HepG2 (cell line): ENCODE measurements at regions not wholly inside any gene's neighbourhood (a gene's known extent, or its start where the extent isn't known, plus 50 kb on each side); places are given as distances from the start of the nearest gene placed in this dataset.

Source experiments
- ATAD3A ChIP-seq: sonication (generic); formaldehyde crosslinking; IDR thresholded peaks from 2 replicates; pipeline ENCODE4 v1.4.0; 2020; ENCODE audit warnings: missing genetic modification reagents
- CBFB ChIP-seq: sonication (generic); formaldehyde crosslinking; IDR thresholded peaks from 2 replicates; pipeline ENCODE4 v1.4.0; 2020; ENCODE audit warnings: missing genetic modification reagents
- CENPX ChIP-seq: sonication (generic); formaldehyde crosslinking; IDR thresholded peaks from 2 replicates; pipeline ENCODE4 v1.9.0; 2021; ENCODE audit warnings: mild to moderate bottlenecking, missing genetic modification reagents, moderate library complexity
- GATAD2A ChIP-seq: IDR thresholded peaks from 2 replicates; pipeline ENCODE4 v1.6.1; 2016
- JUND ChIP-seq: sonication (generic); formaldehyde crosslinking; IDR thresholded peaks from 2 replicates; pipeline ENCODE4 v1.8.0; 2022; ENCODE audit warnings: mild to moderate bottlenecking, missing genetic modification reagents
- MIER2 ChIP-seq: IDR thresholded peaks from 2 replicates; pipeline ENCODE4 v1.6.1; 2016; ENCODE audit warnings: missing biosample characterization, missing genetic modification reagents
- NFE2L1 ChIP-seq: sonication (generic); formaldehyde crosslinking; IDR thresholded peaks from 2 replicates; pipeline ENCODE4 v1.4.0; 2020; ENCODE audit warnings: missing genetic modification reagents, mild to moderate bottlenecking, borderline replicate concordance
- NR2F6 ChIP-seq, 2 experiments: IDR thresholded peaks; 2 replicates each; pipeline ENCODE4 v1.6.1; 2016; ENCODE audit warnings: antibody characterized with exemption in 1 of 2, mild to moderate bottlenecking in 1 of 2
- NRL ChIP-seq: sonication (generic); formaldehyde crosslinking; IDR thresholded peaks from 2 replicates; pipeline ENCODE4 v1.5.0; 2020; ENCODE audit warnings: missing genetic modification reagents, mild to moderate bottlenecking, moderate library complexity, borderline replicate concordance
- PAF1 ChIP-seq: IDR thresholded peaks from 2 replicates; pipeline ENCODE4 v1.6.1; 2016; ENCODE audit warnings: missing genetic modification reagents, missing compliant biosample characterization
- SMAD1 ChIP-seq: sonication (generic); formaldehyde crosslinking; IDR thresholded peaks from 2 replicates; pipeline ENCODE4 v1.4.0; 2020; ENCODE audit warnings: missing genetic modification reagents, low read depth, mild to moderate bottlenecking, borderline replicate concordance
- SMARCC2 ChIP-seq: fragments of 450-650 bp; IDR thresholded peaks from 2 replicates; pipeline ENCODE4 v1.6.1; 2017; ENCODE audit warnings: antibody characterized with exemption, mild to moderate bottlenecking
- SOX5 ChIP-seq: IDR thresholded peaks from 2 replicates; pipeline ENCODE4 v1.6.1; 2016; ENCODE audit warnings: borderline replicate concordance
- SOX6 ChIP-seq, 2 experiments: fragments of 450-650 bp in 1 of 2; sonication (generic) in 1 of 2; formaldehyde crosslinking in 1 of 2; IDR thresholded peaks; 2 replicates each; pipeline versions ENCODE4 v1.4.0 to v1.6.1; 2017 to 2020; ENCODE audit warnings: antibody characterized with exemption in 1 of 2, mild to moderate bottlenecking in 1 of 2, missing genetic modification reagents in 1 of 2
- STAT5B ChIP-seq: sonication (generic); formaldehyde crosslinking; IDR thresholded peaks from 2 replicates; pipeline ENCODE4 v1.4.0; 2020; ENCODE audit warnings: missing genetic modification reagents
- TBX2 ChIP-seq: sonication (generic); formaldehyde crosslinking; IDR thresholded peaks from 2 replicates; pipeline ENCODE4 v1.5.0; 2020; ENCODE audit warnings: missing genetic modification reagents, mild to moderate bottlenecking, borderline replicate concordance
- TEAD3 ChIP-seq: optimal IDR thresholded peaks from 2 replicates; pipeline ENCODE3; 2016; ENCODE audit warnings: borderline replicate concordance
- ZBTB38 ChIP-seq: sonication (generic); formaldehyde crosslinking; IDR thresholded peaks from 2 replicates; pipeline ENCODE4 v1.5.1; 2020; ENCODE audit warnings: mild to moderate bottlenecking, missing genetic modification reagents
- ZBTB7A ChIP-seq: sonication (generic); formaldehyde crosslinking; IDR thresholded peaks from 2 replicates; pipeline ENCODE4 v1.8.0; 2022; ENCODE audit warnings: mild to moderate bottlenecking, missing genetic modification reagents
- ZNF329 ChIP-seq: sonication (generic); formaldehyde crosslinking; IDR thresholded peaks from 2 replicates; pipeline ENCODE4 v1.9.0; 2021; ENCODE audit warnings: low read depth, mild to moderate bottlenecking, missing genetic modification reagents
- ZNF788 ChIP-seq: sonication (generic); formaldehyde crosslinking; IDR thresholded peaks from 2 replicates; pipeline ENCODE4 v1.5.0; 2020; ENCODE audit warnings: mild to moderate bottlenecking, missing genetic modification reagents, borderline replicate concordance
- ZNF850 ChIP-seq: sonication (generic); formaldehyde crosslinking; conservative IDR thresholded peaks from 2 replicates; pipeline ENCODE4 v1.9.0; 2021; ENCODE audit warnings: mild to moderate bottlenecking, missing genetic modification reagents
- TF ChIP-seq, protein P1 (sequence below): sonication (generic); formaldehyde crosslinking; IDR thresholded peaks from 2 replicates; pipeline ENCODE4 v1.4.0; 2020; ENCODE audit warnings: missing genetic modification reagents
- TF ChIP-seq, protein P2 (sequence below): sonication (generic); formaldehyde crosslinking; IDR thresholded peaks from 2 replicates; pipeline ENCODE4 v1.8.0; 2022; ENCODE audit warnings: missing genetic modification reagents, mild to moderate bottlenecking, moderate library complexity, borderline replicate concordance
- TF ChIP-seq, protein P3 (sequence below): sonication (generic); IDR thresholded peaks from 2 replicates; pipeline ENCODE4 v1.6.1; 2016; ENCODE audit warnings: low read depth, borderline replicate concordance
- TF ChIP-seq, protein P4 (sequence below): IDR thresholded peaks from 2 replicates; pipeline ENCODE4 v1.6.1; 2012; ENCODE audit warnings: inconsistent platforms

DNA sequence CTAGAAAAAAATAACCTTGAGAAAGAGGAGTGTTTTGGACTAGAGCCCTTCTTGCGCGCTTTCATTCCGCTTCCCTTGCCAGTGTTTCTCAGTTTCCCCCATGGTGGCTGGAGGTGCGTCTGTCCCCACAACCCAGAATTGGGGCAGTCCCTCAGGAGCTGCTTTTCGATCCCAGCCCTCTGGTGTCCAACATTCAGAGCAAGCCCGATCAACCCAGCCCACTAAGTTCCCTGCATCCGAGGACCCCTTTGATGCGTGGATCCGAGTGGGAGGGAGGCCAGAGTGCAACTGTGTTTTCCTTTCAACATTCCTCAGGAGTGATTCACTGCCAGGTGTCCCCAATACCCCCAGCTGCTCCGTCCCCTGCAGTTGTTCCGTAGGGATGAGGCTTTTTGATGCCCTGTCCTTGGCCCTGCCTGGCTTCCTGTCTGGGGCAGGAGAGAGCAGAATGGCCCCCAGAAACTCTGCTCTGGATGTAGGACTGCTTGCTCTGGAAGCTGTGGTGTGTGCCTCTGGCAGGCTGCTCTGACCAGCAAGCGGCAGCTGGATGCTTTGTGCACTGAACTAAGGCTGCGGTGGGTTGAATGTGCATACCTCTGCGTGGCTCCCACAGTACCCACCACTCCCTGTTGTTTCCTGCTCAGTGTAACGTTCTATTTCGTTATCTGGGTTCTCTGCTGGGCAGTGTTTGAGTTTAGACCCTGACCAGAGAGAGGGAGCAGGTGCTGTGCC, 117.5 kb downstream of the BOD1 start (continued):
- TF ChIP-seq, protein P1, sequence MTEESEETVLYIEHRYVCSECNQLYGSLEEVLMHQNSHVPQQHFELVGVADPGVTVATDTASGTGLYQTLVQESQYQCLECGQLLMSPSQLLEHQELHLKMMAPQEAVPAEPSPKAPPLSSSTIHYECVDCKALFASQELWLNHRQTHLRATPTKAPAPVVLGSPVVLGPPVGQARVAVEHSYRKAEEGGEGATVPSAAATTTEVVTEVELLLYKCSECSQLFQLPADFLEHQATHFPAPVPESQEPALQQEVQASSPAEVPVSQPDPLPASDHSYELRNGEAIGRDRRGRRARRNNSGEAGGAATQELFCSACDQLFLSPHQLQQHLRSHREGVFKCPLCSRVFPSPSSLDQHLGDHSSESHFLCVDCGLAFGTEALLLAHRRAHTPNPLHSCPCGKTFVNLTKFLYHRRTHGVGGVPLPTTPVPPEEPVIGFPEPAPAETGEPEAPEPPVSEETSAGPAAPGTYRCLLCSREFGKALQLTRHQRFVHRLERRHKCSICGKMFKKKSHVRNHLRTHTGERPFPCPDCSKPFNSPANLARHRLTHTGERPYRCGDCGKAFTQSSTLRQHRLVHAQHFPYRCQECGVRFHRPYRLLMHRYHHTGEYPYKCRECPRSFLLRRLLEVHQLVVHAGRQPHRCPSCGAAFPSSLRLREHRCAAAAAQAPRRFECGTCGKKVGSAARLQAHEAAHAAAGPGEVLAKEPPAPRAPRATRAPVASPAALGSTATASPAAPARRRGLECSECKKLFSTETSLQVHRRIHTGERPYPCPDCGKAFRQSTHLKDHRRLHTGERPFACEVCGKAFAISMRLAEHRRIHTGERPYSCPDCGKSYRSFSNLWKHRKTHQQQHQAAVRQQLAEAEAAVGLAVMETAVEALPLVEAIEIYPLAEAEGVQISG (CRISPR knock-in tag) = 0 out of 2 replicates have a peak, but pooled peaks have one; percentile 14
- TF ChIP-seq CBFB (CRISPR knock-in tag) = no peak
- TF ChIP-seq, protein P2, sequence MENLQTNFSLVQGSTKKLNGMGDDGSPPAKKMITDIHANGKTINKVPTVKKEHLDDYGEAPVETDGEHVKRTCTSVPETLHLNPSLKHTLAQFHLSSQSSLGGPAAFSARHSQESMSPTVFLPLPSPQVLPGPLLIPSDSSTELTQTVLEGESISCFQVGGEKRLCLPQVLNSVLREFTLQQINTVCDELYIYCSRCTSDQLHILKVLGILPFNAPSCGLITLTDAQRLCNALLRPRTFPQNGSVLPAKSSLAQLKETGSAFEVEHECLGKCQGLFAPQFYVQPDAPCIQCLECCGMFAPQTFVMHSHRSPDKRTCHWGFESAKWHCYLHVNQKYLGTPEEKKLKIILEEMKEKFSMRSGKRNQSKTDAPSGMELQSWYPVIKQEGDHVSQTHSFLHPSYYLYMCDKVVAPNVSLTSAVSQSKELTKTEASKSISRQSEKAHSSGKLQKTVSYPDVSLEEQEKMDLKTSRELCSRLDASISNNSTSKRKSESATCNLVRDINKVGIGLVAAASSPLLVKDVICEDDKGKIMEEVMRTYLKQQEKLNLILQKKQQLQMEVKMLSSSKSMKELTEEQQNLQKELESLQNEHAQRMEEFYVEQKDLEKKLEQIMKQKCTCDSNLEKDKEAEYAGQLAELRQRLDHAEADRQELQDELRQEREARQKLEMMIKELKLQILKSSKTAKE = peak; percentile 38; the same call in 1 of the 2 replicates
- no peak for TF ChIP-seq PAF1 (CRISPR knock-in tag)
- TF ChIP-seq NRL (CRISPR knock-in tag) = 0 out of 2 replicates have a peak, but pooled peaks have one; percentile 40
- 0 out of 2 replicates have a peak, but pooled peaks have one; percentile 12 for TF ChIP-seq ZBTB7A (CRISPR knock-in tag)
- no peak for TF ChIP-seq CENPX
- 0 out of 2 replicates have a peak, but pooled peaks have one; percentile 32 for TF ChIP-seq ZNF788 (CRISPR knock-in tag)
- TF ChIP-seq, protein P3, sequence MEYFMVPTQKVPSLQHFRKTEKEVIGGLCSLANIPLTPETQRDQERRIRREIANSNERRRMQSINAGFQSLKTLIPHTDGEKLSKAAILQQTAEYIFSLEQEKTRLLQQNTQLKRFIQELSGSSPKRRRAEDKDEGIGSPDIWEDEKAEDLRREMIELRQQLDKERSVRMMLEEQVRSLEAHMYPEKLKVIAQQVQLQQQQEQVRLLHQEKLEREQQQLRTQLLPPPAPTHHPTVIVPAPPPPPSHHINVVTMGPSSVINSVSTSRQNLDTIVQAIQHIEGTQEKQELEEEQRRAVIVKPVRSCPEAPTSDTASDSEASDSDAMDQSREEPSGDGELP = peak; percentile 13; the same call in 1 of the 2 replicates
- TF ChIP-seq TEAD3 (CRISPR knock-in tag) = peak; percentile 59
- TF ChIP-seq STAT5B = no peak
- no peak for TF ChIP-seq SOX6 (IDR thresholded peaks at IDR 0.05)
- no peak for TF ChIP-seq SOX6 (CRISPR knock-in tag; IDR thresholded peaks at IDR 0.05)
- TF ChIP-seq ZNF329 (CRISPR knock-in tag) = no peak
- TF ChIP-seq SMARCC2 = no peak
- TF ChIP-seq ATAD3A (CRISPR knock-in tag) = no peak
- no peak for TF ChIP-seq ZNF850
- 0 out of 2 replicates have a peak, but pooled peaks have one; percentile 31 for TF ChIP-seq ZBTB38 (CRISPR knock-in tag)
- 0 out of 2 replicates have a peak, but pooled peaks have one; percentile 21 for TF ChIP-seq TBX2 (CRISPR knock-in tag)
- peak; percentile 24; the same call in 1 of the 2 replicates for TF ChIP-seq GATAD2A (CRISPR knock-in tag)
- TF ChIP-seq MIER2 (CRISPR knock-in tag) = no peak
- peak; percentile 93 for TF ChIP-seq JUND
- no peak for TF ChIP-seq NR2F6 (IDR thresholded peaks at IDR 0.05)
- TF ChIP-seq NR2F6 (CRISPR knock-in tag; IDR thresholded peaks at IDR 0.05) = peak; percentile 25; the same call in 1 of the 2 replicates
- TF ChIP-seq SMAD1 (CRISPR knock-in tag) = 0 out of 2 replicates have a peak, but pooled peaks have one; percentile 48
- TF ChIP-seq, protein P4, sequence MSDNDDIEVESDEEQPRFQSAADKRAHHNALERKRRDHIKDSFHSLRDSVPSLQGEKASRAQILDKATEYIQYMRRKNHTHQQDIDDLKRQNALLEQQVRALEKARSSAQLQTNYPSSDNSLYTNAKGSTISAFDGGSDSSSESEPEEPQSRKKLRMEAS = no peak
- no peak for TF ChIP-seq NFE2L1 (CRISPR knock-in tag)
- TF ChIP-seq SOX5 (CRISPR knock-in tag) = no peak
